ENCODE measurements at regions not wholly inside any gene's neighbourhood (a gene's known extent, or its start where the extent isn't known, plus 50 kb on each side); places are given as distances from the start of the nearest gene placed in this dataset.
"Not testable (repeated sequence)": the region's sequence is repeated elsewhere in the genome, so short reads cannot be mapped to it uniquely, and the experiment has no call there.

- no peak for DNase-seq (ENCODE audit: low read depth, low spot score)
Measured at GRCh38 chr19:30231408-30232318, 140.5 kb upstream of the ZNF536 start.

- no peak for DNase-seq (ENCODE audit: low read depth, low spot score)
Measured at GRCh38 chr19:30233375-30233774, 138.8 kb upstream of the ZNF536 start.

- DNase-seq (ENCODE audit: low read depth, low spot score) = no peak
Measured at GRCh38 chr19:30235946-30236345, 136.2 kb upstream of the ZNF536 start.

GRCh38 chr19:30236587-30236986 is 135.6 kb upstream of the ZNF536 start:
- no peak for DNase-seq (ENCODE audit: low read depth, low spot score)

GRCh38 chr19:30237140-30237539 is 135.0 kb upstream of the ZNF536 start:
- no peak for DNase-seq (ENCODE audit: low read depth, low spot score)

- no peak for DNase-seq (ENCODE audit: low read depth, low spot score)
Measured at GRCh38 chr19:30240904-30241695, 131.1 kb upstream of the ZNF536 start.

- no peak for DNase-seq (ENCODE audit: low read depth, low spot score)
Measured at GRCh38 chr19:30244533-30244932, 127.7 kb upstream of the ZNF536 start.

- DNase-seq (ENCODE audit: low read depth, low spot score) = no peak
Measured at GRCh38 chr19:30245401-30246039, 126.7 kb upstream of the ZNF536 start.

GRCh38 chr19:30249911-30250310 is 122.3 kb upstream of the ZNF536 start:
- DNase-seq (ENCODE audit: low read depth, low spot score) = no peak

- DNase-seq (ENCODE audit: low read depth, low spot score) = no peak
Measured at GRCh38 chr19:30252214-30252613, 120.0 kb upstream of the ZNF536 start.

GRCh38 chr19:30253581-30253996 is 118.6 kb upstream of the ZNF536 start:
- DNase-seq (ENCODE audit: low read depth, low spot score) = no peak

GRCh38 chr19:30254158-30254557 is 118.0 kb upstream of the ZNF536 start:
- no peak for DNase-seq (ENCODE audit: low read depth, low spot score)

GRCh38 chr19:30254789-30255188 is 117.4 kb upstream of the ZNF536 start:
- no peak for DNase-seq (ENCODE audit: low read depth, low spot score)

GRCh38 chr19:30255791-30256495 is 116.2 kb upstream of the ZNF536 start:
- peak; percentile 5 for DNase-seq (ENCODE audit: low read depth, low spot score)

GRCh38 chr19:30256496-30256850 is 115.7 kb upstream of the ZNF536 start:
- DNase-seq (ENCODE audit: low read depth, low spot score) = no peak

GRCh38 chr19:30263830-30264381 is 108.3 kb upstream of the ZNF536 start:
- no peak for DNase-seq (ENCODE audit: low read depth, low spot score)

GRCh38 chr19:30265918-30266317 is 106.3 kb upstream of the ZNF536 start:
- DNase-seq (ENCODE audit: low read depth, low spot score) = not testable (repeated sequence)

- DNase-seq (ENCODE audit: low read depth, low spot score) = no peak
Measured at GRCh38 chr19:30266687-30267086, 105.5 kb upstream of the ZNF536 start.

- DNase-seq (ENCODE audit: low read depth, low spot score) = no peak
Measured at GRCh38 chr19:30267332-30267731, 104.9 kb upstream of the ZNF536 start.

- no peak for DNase-seq (ENCODE audit: low read depth, low spot score)
Measured at GRCh38 chr19:30268601-30269000, 103.6 kb upstream of the ZNF536 start.

- no peak for DNase-seq (ENCODE audit: low read depth, low spot score)
Measured at GRCh38 chr19:30269638-30270037, 102.5 kb upstream of the ZNF536 start.
